ENCODE measurements at regions not wholly inside any gene's neighbourhood (a gene's known extent, or its start where the extent isn't known, plus 50 kb on each side); places are given as distances from the start of the nearest gene placed in this dataset.

DNA sequence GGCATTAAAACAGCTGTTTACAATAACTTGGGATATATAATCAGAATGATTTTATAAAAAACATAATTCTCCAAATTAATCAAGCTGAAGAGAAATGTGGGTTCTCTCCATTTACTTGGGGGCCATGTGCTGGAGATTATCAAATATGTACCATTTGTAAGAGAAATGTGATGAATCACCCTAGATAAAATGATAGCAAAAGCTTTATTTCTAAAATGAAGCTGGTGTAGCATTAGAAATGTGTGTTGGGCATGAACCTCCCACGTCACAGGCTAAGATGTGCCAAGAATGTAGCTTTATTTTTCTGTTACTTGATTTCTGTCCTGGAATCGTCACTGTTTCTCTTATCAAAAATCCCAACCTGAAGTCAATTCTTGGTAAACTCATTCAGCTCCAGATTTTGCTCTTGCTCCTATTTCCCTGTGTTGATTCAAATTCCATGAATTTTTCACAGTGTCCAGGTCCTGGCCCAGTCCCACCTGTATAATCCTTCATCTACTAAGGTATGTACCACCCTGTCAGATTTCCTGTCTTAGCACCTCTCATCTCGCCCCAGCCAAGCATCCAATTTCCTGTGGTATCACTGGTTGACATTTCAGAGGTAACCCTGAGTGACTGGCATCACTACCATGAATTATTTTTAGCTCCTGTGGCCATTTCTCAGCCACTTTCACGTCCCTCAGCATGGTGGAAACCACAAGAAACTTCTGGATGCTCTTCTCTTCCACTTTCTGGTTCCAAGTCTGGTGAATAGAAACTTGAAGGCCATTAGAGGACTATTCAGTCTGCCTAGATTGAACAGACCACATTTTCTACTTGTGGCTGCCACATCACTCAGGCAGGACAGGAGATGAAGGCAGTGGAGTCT lies 103.6 kb upstream of the FLRT2 start:
- no peak for TF ChIP-seq CTCF (IDR thresholded peaks at IDR 0.05; ENCODE audit: low read depth, low read length)
- H3K4me3 ChIP-seq (ENCODE audit: low read depth, low read length), result no peak overlapping the region

GRCh38 chr14:85428926-85429325 lies 101.0 kb upstream of the FLRT2 start:
- H3K4me3 ChIP-seq (ENCODE audit: low read depth, low read length), result no peak overlapping the region
- no peak for TF ChIP-seq CTCF (IDR thresholded peaks at IDR 0.05; ENCODE audit: low read depth, low read length)

GRCh38 chr14:85437148-85437547 lies 92.8 kb upstream of the FLRT2 start:
- no peak for TF ChIP-seq CTCF (IDR thresholded peaks at IDR 0.05; ENCODE audit: low read depth, low read length)
- H3K4me3 ChIP-seq (ENCODE audit: low read depth, low read length), result no peak overlapping the region

GRCh38 chr14:85438001-85438400 lies 91.9 kb upstream of the FLRT2 start:
- H3K4me3 ChIP-seq (ENCODE audit: low read depth, low read length), result no peak overlapping the region
- TF ChIP-seq CTCF (IDR thresholded peaks at IDR 0.05; ENCODE audit: low read depth, low read length), result no peak

GRCh38 chr14:85438481-85438942 lies 91.4 kb upstream of the FLRT2 start:
- H3K4me3 ChIP-seq (ENCODE audit: low read depth, low read length), result no peak overlapping the region
- TF ChIP-seq CTCF (IDR thresholded peaks at IDR 0.05; ENCODE audit: low read depth, low read length), result no peak

- no peak overlapping the region for H3K4me3 ChIP-seq (ENCODE audit: low read depth, low read length)
- TF ChIP-seq CTCF (IDR thresholded peaks at IDR 0.05; ENCODE audit: low read depth, low read length), result no peak
Measured at GRCh38 chr14:85439696-85440328, 90.1 kb upstream of the FLRT2 start.

Measured in WI38 (cell line).